ENCODE measurements at regions not wholly inside any gene's neighbourhood (a gene's known extent, or its start where the extent isn't known, plus 50 kb on each side); places are given as distances from the start of the nearest gene placed in this dataset.

- TF ChIP-seq, protein P1, sequence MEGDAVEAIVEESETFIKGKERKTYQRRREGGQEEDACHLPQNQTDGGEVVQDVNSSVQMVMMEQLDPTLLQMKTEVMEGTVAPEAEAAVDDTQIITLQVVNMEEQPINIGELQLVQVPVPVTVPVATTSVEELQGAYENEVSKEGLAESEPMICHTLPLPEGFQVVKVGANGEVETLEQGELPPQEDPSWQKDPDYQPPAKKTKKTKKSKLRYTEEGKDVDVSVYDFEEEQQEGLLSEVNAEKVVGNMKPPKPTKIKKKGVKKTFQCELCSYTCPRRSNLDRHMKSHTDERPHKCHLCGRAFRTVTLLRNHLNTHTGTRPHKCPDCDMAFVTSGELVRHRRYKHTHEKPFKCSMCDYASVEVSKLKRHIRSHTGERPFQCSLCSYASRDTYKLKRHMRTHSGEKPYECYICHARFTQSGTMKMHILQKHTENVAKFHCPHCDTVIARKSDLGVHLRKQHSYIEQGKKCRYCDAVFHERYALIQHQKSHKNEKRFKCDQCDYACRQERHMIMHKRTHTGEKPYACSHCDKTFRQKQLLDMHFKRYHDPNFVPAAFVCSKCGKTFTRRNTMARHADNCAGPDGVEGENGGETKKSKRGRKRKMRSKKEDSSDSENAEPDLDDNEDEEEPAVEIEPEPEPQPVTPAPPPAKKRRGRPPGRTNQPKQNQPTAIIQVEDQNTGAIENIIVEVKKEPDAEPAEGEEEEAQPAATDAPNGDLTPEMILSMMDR (IDR thresholded peaks at IDR 0.05; ENCODE audit: insufficient read depth, low read length, poor library complexity, severe bottlenecking), result no peak
- TF ChIP-seq EZH2phosphoT487 (conservative IDR thresholded peaks at IDR 0.05; ENCODE audit: low read length), result no peak
Observed at GRCh38 chr6:104539173-104539572, 320.5 kb downstream of the HACE1 start.
